Left colon (tissue), 2 donors: ENCODE measurements at regions not wholly inside any gene's neighbourhood (a gene's known extent, or its start where the extent isn't known, plus 50 kb on each side); places are given as distances from the start of the nearest gene placed in this dataset.

Experiments
- ATAC-seq: fragments of 200-7000 bp; cut with Tn5 transposase; one replicate; pipeline ENCODE4 v1.9.1; 2020; ENCODE audit warnings: mild to moderate bottlenecking, moderate library complexity
- DNase-seq, 2 donors: peaks; one replicate each; pipeline ENCODE4 v3.0.0-alpha.2; 2020
- intact Hi-C, 2 donors: fragments of 100-400 bp; cut with DNase I in 1 of 2; cut with micrococcal nuclease in 1 of 2; formaldehyde crosslinking; loops; one replicate each; pipeline versions ENCODE4 v1.11.2 to v1.14.0; 2022; cut with DNase I, micrococcal nuclease
- donor health status: DM: no; HTN: no; CAD: no.
- donor health status: DM: yes; HTN: yes; CAD: no.

DNA sequence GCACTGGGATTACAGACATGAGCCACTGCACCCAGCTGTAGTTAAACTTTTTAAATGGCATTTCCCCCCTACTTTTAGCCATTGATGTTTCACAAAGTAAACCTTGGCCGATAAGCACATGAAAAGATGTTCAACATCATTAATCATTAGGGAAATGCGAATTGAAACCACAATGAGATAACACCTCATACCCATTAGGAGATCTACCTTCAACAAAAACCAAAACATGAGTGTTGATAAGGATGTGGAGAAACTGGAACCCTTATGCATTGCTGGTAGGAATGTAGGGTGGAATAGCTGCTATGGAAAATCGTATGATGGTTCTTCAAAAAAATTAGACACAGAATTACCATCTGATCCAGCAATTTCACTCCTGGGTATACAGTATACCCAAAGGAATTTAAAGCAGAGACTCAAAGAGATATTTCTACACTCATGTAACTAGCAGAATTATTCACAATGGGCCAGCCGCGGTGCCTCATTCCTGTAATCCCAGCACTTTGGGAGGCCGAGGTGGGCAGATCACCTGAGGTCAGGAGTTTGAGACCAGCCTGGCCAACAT, 286.5 kb upstream of the JARID2 start:
- no peak for ATAC-seq

DNA sequence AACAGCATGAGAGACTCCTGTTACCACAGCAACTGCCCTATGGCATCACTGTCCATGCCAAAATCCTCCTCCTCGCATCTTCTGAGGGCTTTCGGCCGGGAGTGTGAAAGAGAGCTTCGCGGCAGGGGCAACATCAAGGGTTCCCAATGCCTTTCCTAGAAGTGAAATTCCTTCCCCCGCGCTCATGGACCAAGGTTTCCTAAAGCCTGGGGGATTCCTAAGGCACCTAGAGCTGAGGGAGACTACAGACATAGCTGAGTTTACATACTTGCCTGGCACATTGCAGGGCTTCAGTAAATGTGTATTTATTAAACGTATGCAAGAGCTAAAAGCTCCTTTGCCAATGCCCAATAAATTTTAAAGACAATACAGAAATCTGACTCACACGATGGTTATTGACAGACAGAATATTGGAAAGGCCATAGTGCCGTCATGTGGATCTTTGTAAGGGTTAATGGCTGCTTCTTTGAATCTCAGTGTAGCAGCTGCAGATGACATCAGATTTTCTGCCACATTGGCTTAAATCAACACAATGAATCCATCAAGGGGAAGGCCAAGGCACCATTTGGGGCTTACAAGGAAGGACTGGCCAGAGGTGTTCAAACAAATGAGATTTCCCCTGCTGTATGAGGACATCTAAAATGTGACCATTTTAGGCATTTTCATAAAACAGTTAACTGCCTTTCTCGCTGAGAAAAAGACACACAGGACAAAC, 281.2 kb upstream of the JARID2 start:
- DNase-seq (no peak), ATAC-seq (no peak)
- intact Hi-C loops = no loop called here

More for the DNA sequence above, 286.5 kb upstream of the JARID2 start:
- intact Hi-C loops = no loop called here
- DNase-seq = no peak

DNA sequence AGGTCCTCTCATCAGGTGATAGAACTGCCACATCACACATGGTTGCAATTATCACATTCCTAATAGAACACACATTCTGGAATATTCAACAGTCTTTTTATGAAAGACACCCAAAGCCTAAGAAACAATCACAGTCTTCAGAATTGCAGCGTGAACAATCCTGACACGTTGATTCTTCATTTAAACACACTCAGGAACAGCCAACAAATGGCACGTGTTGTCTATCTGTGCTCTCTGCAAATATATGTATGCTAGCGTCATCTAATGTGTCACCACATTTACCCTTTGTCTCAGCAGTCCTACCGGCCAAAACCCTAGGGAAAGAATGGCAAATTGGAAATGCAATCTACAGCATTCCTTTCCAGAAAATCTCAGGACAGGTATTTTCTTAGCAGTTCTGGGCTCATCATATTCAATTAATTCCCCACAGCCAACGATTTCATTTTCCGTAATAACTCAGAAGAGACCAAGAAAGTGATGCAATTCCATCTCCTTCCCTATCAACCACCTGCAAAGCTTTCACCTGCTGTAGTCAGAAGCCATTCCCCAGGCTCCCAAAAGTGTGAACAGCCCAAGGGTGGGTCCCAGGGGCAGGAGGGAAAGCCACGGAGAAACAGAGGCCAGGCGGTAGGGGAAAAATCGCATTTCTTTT, 280.3 kb upstream of the JARID2 start:
- intact Hi-C loops = no loop called here
- ATAC-seq = no peak

DNA sequence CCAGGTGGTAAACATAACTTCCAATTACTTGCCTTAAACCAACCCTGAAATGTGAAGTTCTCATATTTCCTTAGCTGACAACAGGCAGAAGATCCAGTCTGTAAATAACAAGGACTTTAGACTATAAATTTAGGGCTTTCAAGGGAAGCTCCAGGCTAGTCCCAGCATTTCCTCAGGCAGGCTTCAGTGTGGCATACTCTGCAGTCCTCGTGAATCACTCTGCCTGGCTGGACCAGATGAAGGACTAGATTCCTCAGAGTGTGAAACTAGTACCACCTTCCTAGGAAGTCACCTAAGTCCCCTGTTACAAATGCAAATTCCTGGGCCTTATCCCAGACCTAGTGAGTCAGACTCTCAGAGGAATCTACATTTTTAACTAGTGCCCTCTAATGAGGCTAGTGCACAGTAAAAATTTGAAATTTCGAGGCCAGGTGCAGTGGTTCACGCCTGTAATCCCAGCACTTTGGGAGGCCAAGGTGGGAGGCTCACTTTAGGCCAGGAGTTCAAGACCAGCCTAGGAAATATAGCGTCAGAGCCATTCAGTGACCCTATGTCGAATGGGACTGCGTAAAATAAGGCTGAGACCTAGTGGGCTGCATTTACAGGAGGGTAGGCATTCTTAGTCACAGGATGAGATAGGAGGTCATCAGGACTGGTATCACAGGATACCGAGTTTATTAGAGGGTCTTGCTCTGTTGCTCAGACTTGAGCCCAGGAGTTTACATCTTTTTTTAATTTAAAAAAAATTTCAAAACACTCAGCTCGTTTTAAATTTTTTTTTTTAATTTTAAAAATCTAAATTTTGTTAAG, 279.6 kb upstream of the JARID2 start:
- ATAC-seq = no peak

More for the DNA sequence above, 280.3 kb upstream of the JARID2 start:
- DNase-seq = no peak

DNA sequence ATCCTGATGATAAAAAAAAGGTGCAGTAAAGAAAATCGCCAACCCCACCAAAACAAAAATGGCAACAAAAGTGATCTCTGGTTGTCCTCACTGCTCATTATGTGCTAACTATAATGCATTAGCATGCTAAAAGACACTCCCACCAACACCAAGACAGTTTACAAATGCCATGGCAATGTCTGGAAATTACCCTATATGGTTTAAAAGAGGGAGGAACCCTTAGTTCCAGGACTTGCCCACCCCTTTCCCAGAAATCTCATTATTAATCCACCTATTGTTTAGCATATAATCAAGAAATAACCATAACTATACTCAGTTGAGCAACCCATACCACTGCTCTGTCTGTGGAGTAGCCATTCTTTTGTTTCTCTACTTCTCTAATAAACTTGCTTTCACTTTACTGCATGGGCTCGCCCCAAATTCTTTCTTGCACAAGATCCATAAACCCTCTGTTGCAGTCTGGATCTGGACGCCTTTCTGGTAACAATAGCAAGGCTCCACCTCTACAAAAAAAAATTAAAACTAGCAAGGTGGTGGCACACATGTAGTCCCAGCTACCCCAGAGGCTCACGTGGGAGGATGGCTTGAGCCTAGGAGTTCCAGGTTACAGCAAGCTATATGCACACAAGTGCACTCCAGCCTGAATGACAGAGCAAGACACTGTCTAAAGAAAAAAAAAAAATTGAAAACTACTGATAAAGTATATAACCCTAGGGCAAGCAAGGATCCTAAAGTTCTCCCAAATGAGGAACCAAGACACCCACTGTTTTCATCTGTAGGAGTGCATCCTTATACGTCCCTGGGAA, 278.8 kb upstream of the JARID2 start:
- ATAC-seq (peak; percentile 45), DNase-seq (no peak)
- intact Hi-C loops = no loop called here

More for the DNA sequence above, 279.6 kb upstream of the JARID2 start:
- intact Hi-C loops = no loop called here
- no peak for DNase-seq

DNA sequence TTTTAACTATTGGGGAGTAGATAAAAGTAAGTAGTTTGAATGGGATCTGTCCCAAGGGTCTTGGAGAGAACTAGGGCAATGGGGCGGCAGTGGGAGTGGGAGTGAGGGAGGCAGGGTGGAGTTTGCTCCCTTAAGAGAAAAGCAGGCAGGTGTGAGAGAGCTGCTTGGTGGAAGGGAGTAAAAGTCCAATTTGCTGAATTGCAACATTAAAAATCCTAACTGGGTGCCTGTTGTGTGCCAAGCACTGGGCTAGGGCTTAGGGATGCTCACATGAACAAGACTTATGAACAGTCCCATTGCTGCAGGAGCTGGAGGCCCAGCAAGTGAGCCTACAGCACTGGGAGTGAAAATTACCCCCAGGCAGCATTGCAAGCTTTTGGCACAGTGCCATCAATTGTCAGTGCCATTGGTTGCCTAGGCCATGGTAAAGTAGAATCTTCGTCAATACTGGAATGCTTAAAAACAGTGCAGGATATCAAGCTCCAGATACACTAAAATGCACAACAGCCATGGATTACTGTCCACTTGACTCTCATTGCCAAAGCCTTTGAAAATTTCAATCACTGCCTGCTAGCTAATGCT, 277.7 kb upstream of the JARID2 start:
- DNase-seq = no peak
- intact Hi-C loops = no loop called here

DNA sequence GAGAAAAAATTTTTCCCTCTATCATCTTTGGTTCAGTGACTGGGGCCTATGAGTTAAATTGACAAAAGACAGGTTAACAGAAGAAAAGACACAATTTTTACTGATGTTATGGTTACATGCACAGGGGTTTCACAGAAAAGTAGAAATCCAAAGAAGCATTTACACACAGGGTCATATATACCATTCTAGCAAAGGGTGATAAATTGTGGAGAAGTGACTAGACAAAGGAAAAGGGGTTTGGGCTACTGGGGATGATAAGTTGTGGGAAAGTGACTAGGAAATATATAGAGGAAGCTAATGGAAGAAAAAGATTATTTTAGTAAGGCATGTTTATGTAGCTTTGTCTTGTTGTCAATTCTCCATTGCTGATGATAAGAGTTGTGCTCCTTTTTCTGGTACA, 276.7 kb upstream of the JARID2 start:
- intact Hi-C loops = no loop called here
- ATAC-seq (no peak), DNase-seq (no peak)

More for the DNA sequence above, 277.7 kb upstream of the JARID2 start:
- ATAC-seq = no peak

DNA sequence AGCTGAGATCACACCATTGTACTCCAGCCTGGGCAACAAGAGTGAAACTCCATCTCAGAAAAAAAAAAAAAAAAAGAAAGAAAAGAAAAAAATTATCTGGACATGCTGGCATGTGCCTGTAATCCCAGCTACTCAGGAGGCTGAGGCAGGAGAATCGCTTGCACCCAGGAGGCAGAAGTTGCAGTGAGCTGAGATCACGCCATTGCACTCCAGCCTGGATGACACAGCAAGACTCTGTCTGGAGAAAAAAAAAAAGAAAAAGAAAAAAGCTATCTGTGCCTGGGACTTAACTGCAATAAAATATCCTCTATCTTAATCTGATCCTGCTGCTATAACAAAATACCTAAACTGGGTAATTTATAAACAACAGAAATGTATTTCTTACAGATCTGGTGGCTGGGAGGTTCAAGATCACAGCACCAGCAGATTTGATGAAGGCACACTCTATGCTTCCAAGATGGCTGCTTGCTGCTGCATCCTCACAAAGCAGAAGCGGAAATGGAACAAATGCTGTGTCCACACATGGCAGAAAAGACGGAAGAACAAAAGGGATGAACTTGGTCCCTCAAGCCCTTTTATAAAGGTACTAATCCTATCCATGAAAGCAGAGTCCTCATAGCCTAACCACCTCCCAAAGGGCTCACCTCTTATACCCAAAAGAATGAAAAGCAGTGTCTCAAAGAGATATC, 273.3 kb upstream of the JARID2 start:
- intact Hi-C loops = no loop called here
- DNase-seq = no peak
- ATAC-seq = no peak

DNA sequence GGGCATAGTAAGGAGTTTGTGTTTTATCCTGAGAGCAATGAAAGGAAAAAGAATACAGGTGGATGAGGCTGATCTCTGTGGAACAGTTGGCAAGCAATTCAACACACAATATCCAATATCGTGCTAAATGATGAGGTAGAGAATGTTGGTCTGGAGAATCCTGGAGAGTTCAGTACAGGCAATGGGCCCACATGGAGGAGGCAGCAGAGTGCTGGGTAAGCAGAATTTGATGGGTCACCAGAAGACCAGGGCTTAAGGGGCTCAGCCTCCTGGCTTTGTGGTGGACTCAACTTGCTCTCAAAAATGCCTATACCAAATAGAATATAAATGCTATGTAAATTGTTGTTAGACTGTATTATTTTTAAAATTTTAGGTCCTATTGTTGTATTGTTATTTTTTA, 271.5 kb upstream of the JARID2 start:
- ATAC-seq (no peak), DNase-seq (no peak)
- intact Hi-C loops = no loop called here

DNA sequence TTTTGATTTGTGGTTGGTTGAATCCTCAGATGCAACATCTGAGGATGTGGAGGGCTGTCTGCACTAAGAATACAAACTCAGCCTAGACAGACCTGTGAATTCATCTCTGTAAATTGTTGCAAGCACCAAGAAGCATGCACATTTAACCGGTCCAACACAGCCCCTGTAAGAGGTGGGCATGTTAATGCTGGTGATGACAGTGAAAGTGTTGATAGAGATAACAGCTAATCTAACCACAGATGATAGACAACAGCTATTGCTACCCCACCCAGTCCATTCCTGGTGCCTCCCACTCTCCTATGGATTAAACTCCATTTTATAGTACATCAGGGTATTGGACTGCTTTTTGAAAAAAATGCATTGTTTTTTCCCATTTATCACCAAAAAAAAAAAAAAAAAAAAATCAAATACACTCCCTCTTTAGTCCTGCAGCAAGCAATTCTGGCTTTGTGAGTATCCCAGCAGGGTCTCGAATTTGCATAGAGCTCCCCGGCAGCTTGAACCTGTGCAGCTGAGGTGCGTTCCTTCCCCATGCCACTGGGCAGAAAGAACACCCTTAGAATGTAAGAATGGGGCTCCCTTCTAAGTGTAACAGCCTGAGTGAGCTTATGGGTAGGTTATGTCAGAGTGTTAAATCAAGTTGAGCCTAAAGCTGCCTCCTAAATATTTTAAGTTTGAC, 270.9 kb upstream of the JARID2 start:
- intact Hi-C loops = no loop called here
- no peak for DNase-seq
- no peak for ATAC-seq

DNA sequence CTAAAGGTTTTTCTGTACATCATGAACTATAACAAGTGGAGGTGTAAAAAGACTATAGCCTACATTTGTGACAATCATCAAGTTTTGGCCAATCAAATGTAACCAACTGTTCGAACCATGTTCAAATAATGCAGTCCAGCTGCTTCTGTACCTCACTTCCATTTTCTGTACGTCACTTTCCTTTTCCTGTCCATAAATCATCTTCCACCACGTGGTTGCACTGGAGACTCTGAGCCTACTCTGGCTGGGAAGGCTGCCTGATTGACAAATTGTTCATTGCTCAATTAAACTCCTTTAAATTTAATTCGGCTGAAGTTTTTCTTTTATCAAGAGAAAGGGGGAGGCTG, 270.4 kb upstream of the JARID2 start:
- intact Hi-C loops = no loop called here
- DNase-seq (no peak), ATAC-seq (no peak)

DNA sequence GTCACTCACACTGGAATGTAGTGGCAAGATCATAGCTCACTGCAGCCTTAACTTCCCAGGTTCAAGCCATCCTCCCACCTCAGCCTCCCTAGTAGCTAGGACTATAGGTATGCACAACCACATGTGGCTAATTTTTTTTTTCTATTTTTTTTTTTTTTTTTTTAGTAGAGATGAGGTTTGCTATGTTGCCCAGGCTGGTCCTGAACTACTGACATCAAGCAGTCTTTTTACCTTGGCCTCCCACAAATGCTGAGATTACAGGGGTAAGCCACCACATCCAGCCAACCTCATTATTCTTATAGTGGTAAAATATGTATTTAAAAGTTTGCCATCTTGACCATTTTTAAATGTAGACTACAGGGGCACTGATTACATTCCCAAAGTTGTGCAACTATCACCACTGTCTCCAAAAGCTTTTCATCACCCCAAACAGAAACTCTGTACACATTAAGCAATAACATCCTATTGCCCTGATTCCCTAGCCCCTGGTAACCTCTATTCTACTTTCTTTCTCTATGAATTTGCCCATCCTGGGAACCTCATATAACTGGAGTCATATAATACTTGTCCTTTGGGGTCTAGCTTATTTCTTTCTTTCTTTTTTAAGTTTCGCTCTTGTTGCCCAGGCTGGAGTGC, 268.0 kb upstream of the JARID2 start:
- no peak for ATAC-seq
- intact Hi-C loops = no loop called here

DNA sequence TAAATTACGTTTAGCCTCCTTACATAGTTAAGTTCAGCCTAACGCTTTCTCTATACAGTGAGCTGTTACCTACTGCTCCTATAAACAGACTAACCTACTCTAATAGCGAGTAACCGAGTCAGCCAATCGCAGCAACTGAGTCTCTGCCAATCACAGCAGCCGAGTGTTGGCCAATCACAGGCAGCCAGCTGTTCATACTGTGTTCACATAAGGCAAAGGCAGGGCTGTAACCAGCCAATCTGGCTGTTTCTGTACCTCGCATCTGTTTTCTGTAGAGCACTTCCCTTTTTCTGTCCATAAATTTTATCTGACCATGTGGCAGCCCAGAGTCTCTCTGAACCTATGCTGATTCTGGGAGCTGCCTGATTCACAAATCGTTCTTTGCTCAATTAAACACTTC, 263.9 kb upstream of the JARID2 start:
- intact Hi-C loops = no loop called here
- ATAC-seq (no peak), DNase-seq (no peak)

More for the DNA sequence above, 268.0 kb upstream of the JARID2 start:
- DNase-seq = no peak

DNA sequence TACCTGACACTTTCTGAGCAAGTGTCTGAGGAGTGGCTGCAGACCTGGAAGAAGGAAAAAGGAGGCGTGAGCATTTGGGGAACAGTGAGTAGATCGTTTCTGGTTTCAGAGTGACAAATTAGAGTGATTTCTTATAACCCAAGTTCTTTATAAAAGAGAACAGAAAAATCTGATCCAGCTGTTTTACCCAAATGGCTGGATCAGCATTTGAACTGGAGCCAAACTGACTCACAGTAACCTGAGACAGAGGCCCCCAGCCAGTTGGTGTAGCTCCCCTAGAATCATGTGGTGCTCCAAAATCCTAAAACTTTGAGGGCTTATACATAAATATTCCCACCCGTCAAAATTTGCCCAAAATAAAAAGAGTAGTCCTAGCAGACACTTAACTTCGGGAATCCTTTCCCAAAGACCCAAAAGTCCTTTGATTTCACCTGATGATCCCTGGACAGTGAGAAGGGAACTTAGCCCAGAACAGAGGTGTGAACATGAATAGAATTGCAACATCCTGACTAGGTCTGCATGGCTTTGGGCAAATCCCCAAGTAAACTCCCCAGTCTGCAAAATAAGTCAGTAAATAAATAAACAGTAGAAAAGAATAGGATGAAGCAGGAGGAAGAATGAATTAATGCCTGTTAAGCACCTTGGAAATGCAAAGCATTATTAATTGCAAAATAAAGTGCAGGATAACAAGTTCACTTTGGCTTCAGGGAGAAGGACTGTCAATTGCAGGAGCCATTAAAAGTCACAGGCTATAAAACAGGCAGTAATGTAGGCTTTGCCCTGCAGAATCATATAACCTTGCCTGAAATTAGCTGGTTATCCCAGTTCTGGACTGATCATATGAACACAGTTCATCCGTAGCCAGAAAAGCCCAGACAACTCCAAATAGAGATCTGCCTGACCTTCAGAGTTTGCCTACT, 262.0 kb upstream of the JARID2 start:
- DNase-seq (no peak), ATAC-seq (peak; percentile 14)
- intact Hi-C loops = no loop called here

DNA sequence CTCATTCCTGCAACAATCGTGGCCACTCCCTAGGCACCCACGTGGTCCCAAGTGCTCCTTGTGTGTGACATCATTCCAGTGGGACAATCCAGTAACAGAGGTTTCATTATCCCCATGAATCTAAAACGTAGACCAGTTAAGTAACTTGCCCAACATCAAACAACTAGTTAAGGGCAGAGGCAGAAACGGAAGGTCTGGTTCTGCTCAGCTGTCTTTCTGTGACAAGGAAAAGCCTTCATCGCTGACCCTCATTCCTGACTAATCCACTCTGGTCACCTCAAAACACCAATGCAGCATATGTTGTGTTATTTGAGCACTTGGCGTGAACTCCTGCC, 261.4 kb upstream of the JARID2 start:
- peak; percentile 76 to 77 for DNase-seq
- intact Hi-C loops = no loop called here
- peak; percentile 95 for ATAC-seq

DNA sequence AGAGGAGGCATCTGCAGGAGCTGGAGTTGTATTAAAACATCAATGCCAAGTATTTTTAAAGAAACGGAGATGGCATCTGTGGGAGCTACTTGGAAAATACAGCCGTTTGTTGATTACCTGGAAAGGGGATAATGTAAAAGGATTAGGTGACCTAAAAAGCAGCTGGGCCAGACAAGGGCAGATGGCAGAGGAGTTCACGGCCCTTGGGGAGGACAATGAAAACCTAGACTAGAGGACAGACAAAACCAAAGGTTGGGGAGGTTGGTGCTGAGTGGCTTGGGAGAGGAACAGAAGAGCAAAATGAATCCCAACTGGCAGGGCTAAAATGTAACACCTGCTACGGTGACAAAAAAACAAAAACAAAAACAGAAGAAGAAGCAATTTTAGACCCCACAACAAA, 260.5 kb upstream of the JARID2 start:
- intact Hi-C loops = no loop called here
- no peak for ATAC-seq
- no peak for DNase-seq
